Sigmoid colon (tissue), 4 donors: ENCODE measurements at regions not wholly inside any gene's neighbourhood (a gene's known extent, or its start where the extent isn't known, plus 50 kb on each side); places are given as distances from the start of the nearest gene placed in this dataset.

ENCODE experiments used
- EP300 ChIP-seq, 4 donors: sonication (generic); formaldehyde crosslinking; IDR thresholded peaks; one replicate each; pipeline ENCODE4 v1.6.1; 2017; ENCODE audit warnings: antibody characterized with exemption in 4 of 4
- POLR2A ChIP-seq, 2 donors: fragments of 450-650 bp; IDR thresholded peaks; one replicate each; pipeline ENCODE4 v1.6.1; 2016; ENCODE audit warnings: antibody characterized with exemption in 2 of 2, mild to moderate bottlenecking in 2 of 2, moderate library complexity in 2 of 2
- POLR2AphosphoS5 ChIP-seq, 4 donors: sonication (generic); formaldehyde crosslinking; IDR thresholded peaks; one replicate each; pipeline ENCODE4 v1.6.1; 2017; ENCODE audit warnings: antibody characterized with exemption in 4 of 4
- TF ChIP-seq, protein P1 (sequence below), 4 experiments: fragments of 450-650 bp in 3 of 4; fragments of 200-600 bp in 1 of 4; IDR thresholded peaks; one replicate each; pipeline ENCODE4 v1.5.1; 2016 to 2019; ENCODE audit warnings: antibody characterized with exemption in 4 of 4, mild to moderate bottlenecking in 3 of 4, moderate library complexity in 2 of 4

DNA sequence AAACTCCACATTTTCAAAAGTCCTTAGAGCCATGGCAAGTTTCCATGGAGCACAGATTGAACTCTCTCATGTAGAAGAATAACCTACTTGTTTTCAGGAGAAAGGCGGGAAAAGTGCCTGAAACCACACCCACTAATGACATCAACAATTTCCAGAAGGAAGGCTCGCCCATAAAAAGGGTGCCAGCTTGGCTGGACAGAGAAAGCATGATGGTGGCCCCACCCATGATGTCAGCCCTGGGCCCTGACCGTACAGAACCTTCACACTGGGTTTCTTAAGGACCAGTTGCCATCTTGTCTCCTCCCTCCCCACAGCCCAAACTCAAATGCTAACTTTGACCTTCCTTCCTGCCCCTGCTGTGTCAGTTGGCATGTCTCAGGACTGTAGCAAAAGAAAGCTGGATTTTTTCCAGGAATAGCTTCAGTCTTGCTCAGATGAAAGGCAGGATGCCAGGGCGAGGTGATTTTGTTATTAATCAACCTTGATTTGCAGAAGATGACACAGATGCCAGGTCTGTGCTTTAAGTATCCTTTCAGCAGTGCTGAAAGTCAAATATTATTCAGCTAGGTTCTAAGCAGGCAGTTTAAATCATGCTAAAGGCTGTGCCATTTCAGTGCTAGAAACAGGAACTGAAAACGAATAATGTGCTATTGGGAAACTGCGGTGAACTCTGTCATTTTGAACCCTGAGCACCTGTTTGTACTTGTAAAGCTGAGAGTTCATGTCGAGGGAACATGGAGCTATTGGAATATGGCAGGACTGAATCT is 89.5 kb upstream of the RFC3 start:
- no peak for TF ChIP-seq POLR2A (IDR thresholded peaks at IDR 0.05)
- no peak for TF ChIP-seq POLR2AphosphoS5 (IDR thresholded peaks at IDR 0.05)
- TF ChIP-seq, protein P1, sequence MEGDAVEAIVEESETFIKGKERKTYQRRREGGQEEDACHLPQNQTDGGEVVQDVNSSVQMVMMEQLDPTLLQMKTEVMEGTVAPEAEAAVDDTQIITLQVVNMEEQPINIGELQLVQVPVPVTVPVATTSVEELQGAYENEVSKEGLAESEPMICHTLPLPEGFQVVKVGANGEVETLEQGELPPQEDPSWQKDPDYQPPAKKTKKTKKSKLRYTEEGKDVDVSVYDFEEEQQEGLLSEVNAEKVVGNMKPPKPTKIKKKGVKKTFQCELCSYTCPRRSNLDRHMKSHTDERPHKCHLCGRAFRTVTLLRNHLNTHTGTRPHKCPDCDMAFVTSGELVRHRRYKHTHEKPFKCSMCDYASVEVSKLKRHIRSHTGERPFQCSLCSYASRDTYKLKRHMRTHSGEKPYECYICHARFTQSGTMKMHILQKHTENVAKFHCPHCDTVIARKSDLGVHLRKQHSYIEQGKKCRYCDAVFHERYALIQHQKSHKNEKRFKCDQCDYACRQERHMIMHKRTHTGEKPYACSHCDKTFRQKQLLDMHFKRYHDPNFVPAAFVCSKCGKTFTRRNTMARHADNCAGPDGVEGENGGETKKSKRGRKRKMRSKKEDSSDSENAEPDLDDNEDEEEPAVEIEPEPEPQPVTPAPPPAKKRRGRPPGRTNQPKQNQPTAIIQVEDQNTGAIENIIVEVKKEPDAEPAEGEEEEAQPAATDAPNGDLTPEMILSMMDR (IDR thresholded peaks at IDR 0.05): no peak
- TF ChIP-seq EP300 (IDR thresholded peaks at IDR 0.05): no peak
